ENCODE measurements at regions not wholly inside any gene's neighbourhood (a gene's known extent, or its start where the extent isn't known, plus 50 kb on each side); places are given as distances from the start of the nearest gene placed in this dataset.

DNA sequence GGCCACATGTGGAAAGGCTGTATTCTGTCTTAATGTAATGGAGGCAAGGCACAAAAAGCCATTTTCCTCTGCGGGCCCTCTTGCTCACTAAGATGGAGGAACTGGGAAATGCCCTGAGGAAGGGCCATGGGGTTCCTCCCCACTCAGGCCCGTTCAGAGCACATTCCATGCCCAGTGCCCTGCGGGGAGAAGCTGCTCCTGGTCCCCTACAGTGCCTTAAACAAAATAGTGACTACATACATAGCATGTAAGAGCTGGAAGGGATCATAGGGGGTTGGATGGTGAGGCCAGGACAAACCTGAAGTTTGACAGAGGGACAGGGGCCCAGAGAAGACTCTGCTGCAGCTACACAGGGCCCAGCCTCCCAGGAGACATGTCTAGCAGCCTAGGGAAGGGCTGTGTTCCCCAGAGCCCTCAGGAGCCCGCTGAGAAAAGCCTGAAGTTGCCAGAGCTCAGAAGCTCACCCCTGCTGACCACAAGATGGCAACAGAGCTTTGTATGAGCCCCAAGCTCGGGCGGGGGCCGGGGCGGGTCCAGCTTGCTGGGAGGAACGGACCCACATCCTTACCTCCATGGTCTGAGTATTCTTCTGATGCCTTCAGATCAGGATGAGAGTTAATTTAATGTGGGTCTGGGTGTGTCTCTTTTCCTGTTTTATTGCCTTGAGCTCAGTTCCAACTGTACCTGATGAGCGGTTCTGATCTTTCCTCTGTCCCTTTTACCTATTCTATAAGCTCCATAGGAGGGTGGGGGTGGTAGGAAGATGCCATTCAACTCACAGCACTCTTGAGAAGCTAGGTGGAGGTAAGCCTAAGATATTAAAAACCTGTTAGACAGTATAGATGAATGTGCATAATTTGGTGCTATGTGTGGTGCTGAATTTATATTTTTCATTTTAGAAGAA is 242.9 kb downstream of the CDC5L start:
- ATAC-seq (ENCODE audit: poor library complexity), result no peak
- ChIA-PET CTCF (interaction anchor here (1.7 kb wide), 1 partner anchor 1084 kb away, joined by 6 read pairs; no protein-coding TSS in a partner anchor), POLR2A (no interaction called here)
- no peak overlapping the region for H3K27ac ChIP-seq (ENCODE audit: low read depth in 1 of 2, low read length in 2 of 2)
- H3K4me1 ChIP-seq (ENCODE audit: insufficient read depth, low read length), result peaks cover 17% of the 10 kb centered on the region
- H3K9me3 ChIP-seq (ENCODE audit: control insufficient read depth in 1 of 2, insufficient read depth in 1 of 2, low read length in 2 of 2), result no peaks in the 10 kb centered on the region
- Mint-ChIP-seq H3K36me3 (ENCODE audit: low read depth) (no peaks in the 10 kb centered on the region), H3K4me3 (no peak overlapping the region), H3K9me3 (no peaks in the 10 kb centered on the region), H3K4me1 (ENCODE audit: low read depth) (peaks cover 32% of the 10 kb centered on the region), H3K27me3 (no peaks in the 10 kb centered on the region), H3K27ac (no peak overlapping the region)
- peaks cover 0 to 3% of the 10 kb centered on the region in 2 experiments for H3K27me3 ChIP-seq (ENCODE audit: control insufficient read depth in 1 of 2, insufficient read depth in 2 of 2, low read length in 2 of 2)
- no peak overlapping the region for H3K4me3 ChIP-seq (ENCODE audit: low read length)
- intact Hi-C loops (cut with DNase I, micrococcal nuclease), result no loop called here
- peak in 4 of 14 experiments; percentile 19 to 52 (median 42) for DNase-seq
- no peaks in the 10 kb centered on the region for H3K36me3 ChIP-seq (ENCODE audit: insufficient read depth, low read length)
- TF ChIP-seq, protein P1, sequence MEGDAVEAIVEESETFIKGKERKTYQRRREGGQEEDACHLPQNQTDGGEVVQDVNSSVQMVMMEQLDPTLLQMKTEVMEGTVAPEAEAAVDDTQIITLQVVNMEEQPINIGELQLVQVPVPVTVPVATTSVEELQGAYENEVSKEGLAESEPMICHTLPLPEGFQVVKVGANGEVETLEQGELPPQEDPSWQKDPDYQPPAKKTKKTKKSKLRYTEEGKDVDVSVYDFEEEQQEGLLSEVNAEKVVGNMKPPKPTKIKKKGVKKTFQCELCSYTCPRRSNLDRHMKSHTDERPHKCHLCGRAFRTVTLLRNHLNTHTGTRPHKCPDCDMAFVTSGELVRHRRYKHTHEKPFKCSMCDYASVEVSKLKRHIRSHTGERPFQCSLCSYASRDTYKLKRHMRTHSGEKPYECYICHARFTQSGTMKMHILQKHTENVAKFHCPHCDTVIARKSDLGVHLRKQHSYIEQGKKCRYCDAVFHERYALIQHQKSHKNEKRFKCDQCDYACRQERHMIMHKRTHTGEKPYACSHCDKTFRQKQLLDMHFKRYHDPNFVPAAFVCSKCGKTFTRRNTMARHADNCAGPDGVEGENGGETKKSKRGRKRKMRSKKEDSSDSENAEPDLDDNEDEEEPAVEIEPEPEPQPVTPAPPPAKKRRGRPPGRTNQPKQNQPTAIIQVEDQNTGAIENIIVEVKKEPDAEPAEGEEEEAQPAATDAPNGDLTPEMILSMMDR (IDR thresholded peaks at IDR 0.05), result peak; percentile 17

GRCh38 chr6:44631968-44632367 is 244.5 kb downstream of the CDC5L start:
- no peaks in the 10 kb centered on the region for H3K36me3 Mint-ChIP-seq (ENCODE audit: low read depth)
- no peak overlapping the region for H3K4me3 ChIP-seq (ENCODE audit: low read length)
- ChIA-PET CTCF (no interaction called here), POLR2A (no interaction called here)
- H3K27me3 Mint-ChIP-seq, result no peaks in the 10 kb centered on the region
- H3K9me3 ChIP-seq (ENCODE audit: control insufficient read depth in 1 of 2, insufficient read depth in 1 of 2, low read length in 2 of 2), result peaks cover 0 to 4% of the 10 kb centered on the region in 2 experiments
- TF ChIP-seq, protein P1 (IDR thresholded peaks at IDR 0.05), result no peak
- H3K27ac ChIP-seq (ENCODE audit: low read depth in 1 of 2, low read length in 2 of 2), result no peak overlapping the region
- H3K36me3 ChIP-seq (ENCODE audit: insufficient read depth, low read length), result no peaks in the 10 kb centered on the region
- DNase-seq, result no peak
- ATAC-seq (ENCODE audit: poor library complexity), result no peak
- no peak overlapping the region for H3K27ac Mint-ChIP-seq
- H3K4me1 ChIP-seq (ENCODE audit: insufficient read depth, low read length), result peaks cover 15% of the 10 kb centered on the region
- peaks cover 0 to 3% of the 10 kb centered on the region in 2 experiments for H3K27me3 ChIP-seq (ENCODE audit: control insufficient read depth in 1 of 2, insufficient read depth in 2 of 2, low read length in 2 of 2)
- intact Hi-C loops (cut with DNase I, micrococcal nuclease), result no loop called here
- H3K9me3 Mint-ChIP-seq, result no peaks in the 10 kb centered on the region
- H3K4me3 Mint-ChIP-seq, result no peak overlapping the region
- peaks cover 23% of the 10 kb centered on the region for H3K4me1 Mint-ChIP-seq (ENCODE audit: low read depth)

DNA sequence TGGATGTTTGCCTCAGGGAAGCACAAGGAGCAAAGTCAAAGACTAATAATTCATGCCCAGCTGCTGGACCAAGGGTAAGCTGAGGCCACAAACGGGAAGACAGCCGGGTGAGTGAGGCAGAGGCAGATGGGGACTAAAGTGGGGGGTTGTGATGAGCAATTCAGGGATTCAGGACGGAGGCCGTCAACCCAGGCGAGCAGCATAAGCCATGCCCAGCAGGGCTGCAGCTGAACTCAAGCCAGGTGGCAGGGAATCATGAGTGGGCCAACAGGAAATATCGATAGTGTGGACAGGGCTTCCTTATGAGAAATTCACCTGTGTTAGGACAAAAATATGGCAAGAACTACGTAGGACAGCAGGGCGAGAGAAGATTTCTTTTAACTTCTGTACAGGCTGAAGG is 246.8 kb downstream of the CDC5L start:
- no peaks in the 10 kb centered on the region for H3K36me3 ChIP-seq (ENCODE audit: insufficient read depth, low read length)
- H3K4me1 Mint-ChIP-seq (ENCODE audit: low read depth), result peaks cover 10% of the 10 kb centered on the region
- H3K4me3 Mint-ChIP-seq, result no peak overlapping the region
- intact Hi-C loops (cut with DNase I, micrococcal nuclease), result no loop called here
- H3K27me3 Mint-ChIP-seq, result no peaks in the 10 kb centered on the region
- ATAC-seq (ENCODE audit: poor library complexity) (no peak), DNase-seq (no peak)
- TF ChIP-seq, protein P1 (IDR thresholded peaks at IDR 0.05), result no peak
- H3K4me3 ChIP-seq (ENCODE audit: low read length), result no peak overlapping the region
- peaks cover 0 to 3% of the 10 kb centered on the region in 2 experiments for H3K27me3 ChIP-seq (ENCODE audit: control insufficient read depth in 1 of 2, insufficient read depth in 2 of 2, low read length in 2 of 2)
- H3K9me3 Mint-ChIP-seq, result no peaks in the 10 kb centered on the region
- H3K27ac ChIP-seq (ENCODE audit: low read depth in 1 of 2, low read length in 2 of 2), result no peak overlapping the region
- no peaks in the 10 kb centered on the region for H3K36me3 Mint-ChIP-seq (ENCODE audit: low read depth)
- peaks cover 7% of the 10 kb centered on the region for H3K4me1 ChIP-seq (ENCODE audit: insufficient read depth, low read length)
- ChIA-PET POLR2A (no interaction called here), CTCF (no interaction called here)
- peaks cover 0 to 4% of the 10 kb centered on the region in 2 experiments for H3K9me3 ChIP-seq (ENCODE audit: control insufficient read depth in 1 of 2, insufficient read depth in 1 of 2, low read length in 2 of 2)
- no peak overlapping the region for H3K27ac Mint-ChIP-seq
